HG03045 (cell line): ENCODE measurements at regions not wholly inside any gene's neighbourhood (a gene's known extent, or its start where the extent isn't known, plus 50 kb on each side); places are given as distances from the start of the nearest gene placed in this dataset.

Experiments
- ATAC-seq: cut with Tn5 transposase; IDR thresholded peaks from one replicate; pipeline ENCODE4 v1.9.1; 2021; ENCODE audit warnings: mild to moderate bottlenecking, moderate library complexity; ENCODE audit not compliant: unreplicated experiment

DNA sequence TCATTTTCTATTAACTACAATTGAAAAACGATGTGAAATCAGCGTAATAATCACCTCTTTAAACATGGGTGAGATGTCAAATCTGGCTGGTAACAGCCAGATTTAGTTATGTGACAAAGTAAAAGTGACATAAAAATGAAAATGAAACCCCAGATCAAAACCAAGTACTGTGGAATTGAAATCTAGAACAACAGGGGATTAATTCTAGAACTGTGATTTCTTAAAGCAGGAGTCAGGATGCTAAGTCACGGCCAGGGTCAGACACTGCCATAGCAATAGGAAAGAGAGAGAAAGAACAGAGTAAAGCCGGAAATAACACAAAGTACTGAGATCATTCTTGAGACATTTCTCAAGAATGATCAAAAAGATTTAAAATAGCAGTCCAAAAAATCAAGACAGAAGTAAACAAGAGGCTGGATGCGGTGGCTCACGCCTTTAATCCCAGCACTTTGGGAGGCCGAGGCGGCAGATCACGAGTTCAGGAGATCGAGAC, 1183.7 kb upstream of the NXPH2 start:
- no peak for ATAC-seq

DNA sequence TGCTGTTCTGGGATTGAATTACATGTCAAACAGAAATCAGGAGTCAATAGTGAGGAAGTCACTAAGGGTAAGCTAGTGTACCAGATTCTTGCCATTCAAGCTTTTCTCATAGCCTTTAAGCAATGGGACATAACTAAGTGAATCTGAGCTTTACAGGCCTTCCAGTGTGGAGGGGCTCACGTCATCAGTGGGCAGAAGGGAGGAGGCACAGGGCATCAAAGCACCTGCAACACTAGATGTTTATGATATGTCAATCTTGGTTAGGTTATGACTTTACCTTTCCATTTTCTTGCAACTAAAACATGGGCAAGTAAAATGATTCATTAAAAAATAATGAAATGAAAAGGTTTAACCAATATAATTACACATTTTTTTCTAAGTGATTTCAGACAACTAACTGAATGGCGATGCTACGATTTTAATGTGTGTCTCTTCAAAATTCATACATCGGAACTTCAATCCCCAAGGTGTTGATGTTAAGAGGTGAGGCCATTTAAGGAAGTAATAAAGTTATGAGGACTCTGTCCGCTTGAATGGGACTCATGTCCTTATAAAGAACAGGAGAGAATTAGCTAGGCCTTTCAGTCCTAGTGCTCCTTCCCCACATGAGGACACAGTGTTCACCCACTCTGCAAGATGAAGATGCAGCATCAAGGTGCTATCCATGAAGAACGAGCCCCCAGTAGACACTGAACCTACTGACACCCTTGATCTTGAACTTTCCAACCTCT, 1169.2 kb upstream of the NXPH2 start:
- ATAC-seq: no peak

- ATAC-seq: no peak
These were observed 1166.5 kb upstream of the NXPH2 start for GRCh38 chr2:139946690-139947089.

DNA sequence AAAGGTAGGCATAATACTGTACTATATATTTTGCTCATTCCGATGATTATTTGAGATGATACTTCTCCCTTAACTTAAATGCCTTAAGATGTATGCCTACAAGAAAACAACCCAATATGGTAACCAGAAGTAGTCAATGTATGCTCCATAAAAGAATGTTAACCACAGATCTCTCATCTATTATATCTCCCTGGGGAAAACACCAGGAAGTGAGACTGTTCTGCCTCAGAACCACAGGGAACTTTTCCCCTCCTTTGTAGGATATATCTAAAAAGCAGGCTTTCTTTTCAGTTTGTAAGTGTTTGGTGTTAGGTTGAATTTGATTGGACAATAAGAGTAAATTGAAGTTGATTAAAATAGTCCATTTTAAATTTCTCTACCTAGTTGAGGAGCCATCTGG, 1160.5 kb upstream of the NXPH2 start:
- ATAC-seq: no peak

- ATAC-seq: no peak
These were observed 1145.7 kb upstream of the NXPH2 start for GRCh38 chr2:139925903-139926302.

DNA sequence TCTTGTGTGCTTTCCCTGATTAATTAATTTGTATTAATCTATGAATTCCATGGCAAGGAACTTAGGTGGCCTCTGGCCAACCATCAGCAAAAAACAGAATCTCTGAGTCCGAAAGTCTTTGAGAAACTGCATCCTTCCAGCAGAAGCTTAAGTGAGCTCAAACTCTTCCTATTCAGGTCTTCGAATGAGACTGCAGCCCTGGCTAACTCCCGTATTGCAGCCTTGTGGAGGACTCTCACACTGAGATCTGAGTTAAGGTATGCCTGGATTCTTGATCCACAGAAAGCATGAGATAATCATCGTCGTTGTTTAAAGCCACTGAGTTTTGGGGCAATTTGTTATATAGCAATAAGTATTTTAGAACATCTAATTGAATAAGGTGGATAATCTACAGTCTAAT, 1143.9 kb upstream of the NXPH2 start:
- ATAC-seq: no peak

- no peak for ATAC-seq
These were observed 1138.8 kb upstream of the NXPH2 start for GRCh38 chr2:139918982-139919381.

- no peak for ATAC-seq
These were observed 1137.6 kb upstream of the NXPH2 start for GRCh38 chr2:139917690-139918384.

DNA sequence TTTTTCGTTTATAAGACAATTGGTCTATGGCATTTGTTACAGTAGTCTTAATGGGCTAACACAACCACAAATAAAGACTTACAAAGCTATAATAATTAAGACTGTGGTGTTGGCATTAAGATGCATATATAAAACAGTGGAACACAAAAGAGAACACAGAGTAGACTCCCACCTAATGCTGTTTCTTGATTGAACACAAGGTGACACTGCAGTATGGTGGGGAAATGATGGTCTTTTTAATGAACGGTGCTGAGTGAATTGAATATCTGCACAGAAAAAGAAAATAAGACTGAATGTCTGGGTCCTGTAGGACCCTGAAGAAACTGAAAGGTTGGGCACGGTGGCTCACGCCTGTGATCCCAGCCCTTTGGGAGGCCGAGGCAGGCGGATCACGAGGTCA, 1136.6 kb upstream of the NXPH2 start:
- ATAC-seq: no peak

DNA sequence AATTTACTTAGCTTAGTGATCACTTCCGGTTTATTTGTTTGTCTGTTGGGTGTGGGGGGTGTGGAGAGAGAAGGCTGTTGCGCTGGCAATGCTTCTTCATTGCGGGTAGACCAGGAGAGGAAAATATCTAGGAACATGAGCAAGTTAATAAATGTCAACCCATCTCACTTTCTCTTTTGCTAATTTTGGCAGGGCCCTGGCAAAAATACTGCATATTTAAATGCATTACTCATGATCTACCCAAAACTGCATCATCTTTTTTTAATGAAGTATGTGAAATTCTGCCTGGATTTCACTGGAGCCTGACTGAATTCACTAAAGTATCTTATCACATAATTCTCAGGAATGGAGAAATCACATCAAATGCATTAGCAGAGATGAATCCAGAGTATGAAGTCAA, 1131.0 kb upstream of the NXPH2 start:
- no peak for ATAC-seq

- ATAC-seq: no peak
These were observed 1128.9 kb upstream of the NXPH2 start for GRCh38 chr2:139909136-139909535.

DNA sequence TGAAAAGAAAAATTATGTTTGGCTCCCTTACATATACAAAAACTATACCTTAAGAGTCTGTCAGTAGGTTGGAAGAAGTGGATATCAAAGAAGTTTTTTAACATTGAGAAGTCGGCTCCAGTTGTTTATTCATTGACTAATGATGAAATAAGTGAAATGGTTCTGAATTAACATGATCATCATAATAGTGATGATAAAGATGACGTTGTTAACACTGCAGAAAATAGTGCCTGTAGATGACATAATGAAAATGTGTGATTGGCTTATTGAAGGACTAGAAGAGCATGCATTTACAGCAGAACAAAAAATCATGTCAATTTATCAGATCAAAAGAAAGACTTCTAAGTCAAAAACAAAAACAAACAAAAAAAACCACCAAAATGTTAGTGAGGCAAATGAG, 1125.4 kb upstream of the NXPH2 start:
- no peak for ATAC-seq

DNA sequence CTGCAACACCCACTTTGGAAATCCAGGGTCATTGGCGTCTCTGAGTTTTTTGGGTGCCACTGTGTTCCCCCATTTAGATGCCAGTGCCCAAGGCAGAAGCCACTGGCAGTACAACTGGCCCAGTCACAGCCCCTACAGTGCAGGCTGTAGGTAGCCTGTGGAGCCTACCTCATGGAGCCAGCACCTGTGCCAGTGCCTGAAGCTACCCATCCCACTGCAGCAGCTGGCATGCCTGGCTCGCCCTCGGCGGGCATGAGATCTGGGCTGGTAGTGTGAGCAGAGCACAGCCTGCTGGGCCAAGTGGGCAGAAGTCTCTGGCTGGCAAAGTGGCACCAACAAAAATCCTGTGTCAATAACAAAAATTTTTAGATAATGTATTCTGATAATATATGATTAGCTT, 1111.4 kb upstream of the NXPH2 start:
- no peak for ATAC-seq

DNA sequence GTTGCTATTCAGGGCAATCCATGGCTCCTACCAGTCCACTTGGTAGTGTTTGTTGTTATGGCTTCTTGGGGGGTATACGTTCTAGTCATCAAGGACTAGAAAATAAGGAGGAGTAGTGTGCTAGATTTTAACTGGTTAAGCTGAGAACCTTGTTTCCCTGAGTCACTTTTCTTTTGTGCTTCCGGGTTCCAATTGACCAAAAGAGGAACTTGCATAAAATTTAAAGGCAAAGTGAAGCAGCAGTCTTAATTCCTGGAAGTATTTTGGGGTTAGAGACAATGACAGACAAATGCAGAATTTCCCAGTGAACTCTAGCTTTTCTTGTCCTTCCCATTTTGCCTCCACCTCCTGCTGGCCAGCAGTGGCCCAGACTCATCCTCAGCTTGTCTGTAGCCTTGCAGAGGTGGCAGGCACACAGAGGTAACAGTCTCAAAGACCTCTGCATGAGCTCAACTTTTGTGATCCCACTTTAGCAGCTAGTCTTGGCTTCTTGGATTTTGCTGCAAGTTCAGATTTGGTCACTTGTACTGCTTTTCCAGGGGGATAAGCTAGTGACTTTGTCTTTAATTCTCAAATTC, 1105.8 kb upstream of the NXPH2 start:
- no peak for ATAC-seq

DNA sequence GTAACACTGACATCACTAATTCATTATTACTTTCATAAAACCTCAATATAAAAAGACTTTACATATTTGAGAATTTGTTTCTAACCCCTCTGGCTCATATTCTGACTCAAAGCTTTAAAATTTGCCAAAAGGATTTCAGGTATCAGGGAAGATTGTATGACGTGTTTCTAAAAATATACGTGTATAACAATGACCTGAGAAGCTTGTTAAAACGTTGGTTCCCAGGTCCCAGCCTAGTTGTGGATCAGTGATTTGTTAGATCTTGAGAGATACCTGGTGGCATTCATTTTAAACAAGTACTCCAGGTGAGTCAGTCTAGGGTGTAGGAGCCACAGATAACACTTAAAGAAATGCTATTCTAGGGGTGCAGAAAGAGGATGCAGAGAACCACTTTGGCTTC, 1096.8 kb upstream of the NXPH2 start:
- no peak for ATAC-seq

- ATAC-seq: no peak
These were observed 1096.1 kb upstream of the NXPH2 start for GRCh38 chr2:139876321-139876720.

GRCh38 chr2:139872503-139872902, 1092.3 kb upstream of the NXPH2 start:
- ATAC-seq: no peak

GRCh38 chr2:139872032-139872431, 1091.8 kb upstream of the NXPH2 start:
- no peak for ATAC-seq

DNA sequence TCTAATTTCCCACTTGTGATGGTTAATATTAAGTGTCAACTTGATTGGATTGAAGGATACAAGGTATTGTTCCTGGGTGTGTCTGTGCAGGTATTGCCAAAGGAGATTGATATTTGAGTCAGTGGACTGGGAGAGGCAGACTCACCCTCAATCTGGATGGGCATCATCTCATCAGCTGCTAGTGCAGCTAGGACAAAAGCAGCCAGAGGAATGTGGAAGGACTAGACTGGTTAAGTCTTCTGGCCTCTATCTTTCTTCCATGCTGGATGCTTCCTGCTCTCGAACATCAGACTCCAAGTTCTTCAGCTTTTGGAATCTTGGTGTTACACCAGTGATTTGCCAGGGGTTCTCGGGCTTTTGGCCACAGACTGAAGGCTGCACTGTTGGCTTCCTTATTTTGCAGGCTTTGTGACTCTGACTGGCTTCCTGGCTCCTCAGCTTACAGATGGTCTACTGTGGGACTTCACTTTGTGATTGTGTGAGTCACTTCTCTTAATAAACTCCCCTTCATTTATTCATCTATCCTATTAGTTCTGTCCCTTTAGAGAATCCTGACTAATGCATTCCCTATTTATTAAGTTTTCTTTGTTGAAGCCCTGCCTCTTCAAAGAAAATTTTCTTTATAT, 1087.5 kb upstream of the NXPH2 start:
- ATAC-seq: no peak

GRCh38 chr2:139864821-139865302, 1084.7 kb upstream of the NXPH2 start:
- no peak for ATAC-seq

GRCh38 chr2:139854769-139855483, 1074.7 kb upstream of the NXPH2 start:
- ATAC-seq: no peak
